ENCODE measurements at regions not wholly inside any gene's neighbourhood (a gene's known extent, or its start where the extent isn't known, plus 50 kb on each side); places are given as distances from the start of the nearest gene placed in this dataset.

GRCh38 chr4:131450572-131451209 lies 1698.4 kb upstream of the PCDH10 start:
- H3K4me2 ChIP-seq (ENCODE audit: insufficient read depth, low read length): peak overlapping the region; percentile 48
- peak overlapping the region in 1 of 2 experiments; percentile 34; a peak in 1 of 4 replicates for H3K4me3 ChIP-seq (ENCODE audit: low read depth in 1 of 2, low read length in 2 of 2)
- H3K4me1 ChIP-seq (ENCODE audit: insufficient read depth, low read length): peaks cover 15% of the 10 kb centered on the region; the same call in 1 of the 2 replicates
- H2AFZ ChIP-seq (ENCODE audit: low read depth, low read length): peak overlapping the region; percentile 46; the same call in 1 of the 2 replicates
- H3K36me3 ChIP-seq (ENCODE audit: insufficient read depth, low read length): no peaks in the 10 kb centered on the region
- H3K9me3 ChIP-seq (ENCODE audit: insufficient read depth, low read length, severe bottlenecking): peaks cover 2% of the 10 kb centered on the region
- H3K27me3 ChIP-seq (ENCODE audit: insufficient read depth, low read length, poor library complexity): no peaks in the 10 kb centered on the region
- H3K79me2 ChIP-seq (ENCODE audit: insufficient read depth, low read length): no peaks in the 10 kb centered on the region
- no peaks in the 10 kb centered on the region for H4K20me1 ChIP-seq (ENCODE audit: insufficient read depth, low read length)
- TF ChIP-seq CTCF (IDR thresholded peaks at IDR 0.05; ENCODE audit: borderline replicate concordance, extremely low read depth, low read length, poor library complexity, severe bottlenecking) (no peak), EZH2 (IDR thresholded peaks at IDR 0.05; ENCODE audit: borderline replicate concordance, low read depth, low read length, severe bottlenecking) (no peak)
- H3K27ac ChIP-seq (ENCODE audit: low read length): no peak overlapping the region
- no peak overlapping the region for H3K9ac ChIP-seq (ENCODE audit: low read depth, low read length)
- DNase-seq: no peak
- ATAC-seq (ENCODE audit: insufficient read depth, low read depth): peak; percentile 60; the same call in 1 of the 3 replicates

- DNase-seq (peak; percentile 87), ATAC-seq (ENCODE audit: insufficient read depth, low read depth) (peak; percentile 97)
- peak overlapping the region; percentile 77 for H2AFZ ChIP-seq (ENCODE audit: low read depth, low read length)
- peak overlapping the region in 1 of 2 experiments; percentile 47; a peak in 2 of 4 replicates for H3K4me3 ChIP-seq (ENCODE audit: low read depth in 1 of 2, low read length in 2 of 2)
- H3K9me3 ChIP-seq (ENCODE audit: insufficient read depth, low read length, severe bottlenecking): peaks cover 6% of the 10 kb centered on the region
- H3K9ac ChIP-seq (ENCODE audit: low read depth, low read length): peak overlapping the region; percentile 44
- no peaks in the 10 kb centered on the region for H4K20me1 ChIP-seq (ENCODE audit: insufficient read depth, low read length)
- H3K27ac ChIP-seq (ENCODE audit: low read length): peak overlapping the region; percentile 91
- H3K79me2 ChIP-seq (ENCODE audit: insufficient read depth, low read length): no peaks in the 10 kb centered on the region
- peaks cover 35% of the 10 kb centered on the region for H3K4me1 ChIP-seq (ENCODE audit: insufficient read depth, low read length)
- no peaks in the 10 kb centered on the region for H3K36me3 ChIP-seq (ENCODE audit: insufficient read depth, low read length)
- TF ChIP-seq CTCF (IDR thresholded peaks at IDR 0.05; ENCODE audit: borderline replicate concordance, extremely low read depth, low read length, poor library complexity, severe bottlenecking) (peak; percentile 56), EZH2 (IDR thresholded peaks at IDR 0.05; ENCODE audit: borderline replicate concordance, low read depth, low read length, severe bottlenecking) (no peak)
- peak overlapping the region; percentile 59 for H3K4me2 ChIP-seq (ENCODE audit: insufficient read depth, low read length)
- H3K27me3 ChIP-seq (ENCODE audit: insufficient read depth, low read length, poor library complexity): no peaks in the 10 kb centered on the region
Measured at GRCh38 chr4:131459430-131460101, 1689.5 kb upstream of the PCDH10 start.

- Histone ChIP-seq H3K36me3 (ENCODE audit: insufficient read depth, low read length) (no peaks in the 10 kb centered on the region), H4K20me1 (ENCODE audit: insufficient read depth, low read length) (no peaks in the 10 kb centered on the region), H2AFZ (ENCODE audit: low read depth, low read length) (0 out of 2 replicates have a peak overlapping the region, but pooled peaks have one; percentile 3), H3K4me1 (ENCODE audit: insufficient read depth, low read length) (no peaks in the 10 kb centered on the region), H3K9me3 (ENCODE audit: insufficient read depth, low read length, severe bottlenecking) (peaks cover 5% of the 10 kb centered on the region), H3K4me2 (ENCODE audit: insufficient read depth, low read length) (no peak overlapping the region), H3K79me2 (ENCODE audit: insufficient read depth, low read length) (no peaks in the 10 kb centered on the region), H3K4me3 (ENCODE audit: low read depth in 1 of 2, low read length in 2 of 2) (no peak overlapping the region), H3K27me3 (ENCODE audit: insufficient read depth, low read length, poor library complexity) (no peaks in the 10 kb centered on the region), H3K27ac (ENCODE audit: low read length) (no peak overlapping the region), H3K9ac (ENCODE audit: low read depth, low read length) (no peak overlapping the region)
- no peak for DNase-seq
- no peak for TF ChIP-seq EZH2 (IDR thresholded peaks at IDR 0.05; ENCODE audit: borderline replicate concordance, low read depth, low read length, severe bottlenecking)
- TF ChIP-seq CTCF (IDR thresholded peaks at IDR 0.05; ENCODE audit: borderline replicate concordance, extremely low read depth, low read length, poor library complexity, severe bottlenecking): no peak
- no peak for ATAC-seq (ENCODE audit: insufficient read depth, low read depth)
Measured at GRCh38 chr4:131470360-131470759, 1678.7 kb upstream of the PCDH10 start.

Data from DND-41 (cell line).